HFF-Myc (cell line): ENCODE measurements at regions not wholly inside any gene's neighbourhood (a gene's known extent, or its start where the extent isn't known, plus 50 kb on each side); places are given as distances from the start of the nearest gene placed in this dataset.

ENCODE experiments used
- DNase-seq: peaks from one replicate; pipeline ENCODE4 v3.0.0-alpha.2; 2011; ENCODE audit warnings: low read depth; ENCODE audit errors: extremely low read depth
- H3K4me3 ChIP-seq: replicated peaks from 2 replicates; pipeline ENCODE4 v1.5.1; 2011; ENCODE audit warnings: low read depth, mild to moderate bottlenecking, control low read depth, low read length
- CTCF ChIP-seq: IDR thresholded peaks from 2 replicates; pipeline ENCODE4 v1.5.1; 2012; ENCODE audit warnings: mild to moderate bottlenecking, low read depth, low read length, control low read depth; ENCODE audit errors: missing control alignments

- no peak for TF ChIP-seq CTCF
- no peak for DNase-seq
- no peak overlapping the region for H3K4me3 ChIP-seq
Observed at GRCh38 chr1:82946096-82946605, 1052.8 kb downstream of the TTLL7 start.

- no peak for TF ChIP-seq CTCF
- no peak overlapping the region for H3K4me3 ChIP-seq
- DNase-seq, result no peak
Observed at GRCh38 chr1:82944822-82945221, 1054.1 kb downstream of the TTLL7 start.

GRCh38 chr1:82934074-82934473 lies 1064.9 kb downstream of the TTLL7 start:
- TF ChIP-seq CTCF, result no peak
- no peak for DNase-seq
- H3K4me3 ChIP-seq, result no peak overlapping the region

- no peak overlapping the region for H3K4me3 ChIP-seq
- no peak for DNase-seq
- no peak for TF ChIP-seq CTCF
Observed at GRCh38 chr1:82932727-82933126, 1066.2 kb downstream of the TTLL7 start.

- no peak overlapping the region for H3K4me3 ChIP-seq
- TF ChIP-seq CTCF, result no peak
- DNase-seq, result no peak
Observed at GRCh38 chr1:82932207-82932606, 1066.7 kb downstream of the TTLL7 start.

- TF ChIP-seq CTCF, result no peak
- DNase-seq, result no peak
- no peak overlapping the region for H3K4me3 ChIP-seq
Observed at GRCh38 chr1:82931006-82931405, 1067.9 kb downstream of the TTLL7 start.

- no peak for DNase-seq
- TF ChIP-seq CTCF, result no peak
- no peak overlapping the region for H3K4me3 ChIP-seq
Observed at GRCh38 chr1:82927753-82928152, 1071.2 kb downstream of the TTLL7 start.
